Upper lobe of left lung (tissue), 4 donors: ENCODE measurements at regions not wholly inside any gene's neighbourhood (a gene's known extent, or its start where the extent isn't known, plus 50 kb on each side); places are given as distances from the start of the nearest gene placed in this dataset.

Experiments used
- POLR2A ChIP-seq, 4 donors: fragments of 450-650 bp; IDR thresholded peaks; one replicate each; pipeline ENCODE4 v1.5.1; 2016 to 2017; ENCODE audit warnings: antibody characterized with exemption in 4 of 4, mild to moderate bottlenecking in 2 of 4
- POLR2AphosphoS5 ChIP-seq, 2 donors: sonication (generic); formaldehyde crosslinking; IDR thresholded peaks; one replicate each; pipeline ENCODE4 v1.5.1; 2017; ENCODE audit warnings: antibody characterized with exemption in 2 of 2
- TF ChIP-seq, protein P1 (sequence below), 6 experiments: fragments of 450-650 bp in 4 of 6; fragments of 200-600 bp in 2 of 6; sonication (generic) in 2 of 6; IDR thresholded peaks; one replicate each; pipeline ENCODE4 v1.5.1; 2016 to 2019; ENCODE audit warnings: antibody characterized with exemption in 6 of 6

- no peak for TF ChIP-seq POLR2AphosphoS5 (IDR thresholded peaks at IDR 0.05)
- TF ChIP-seq, protein P1, sequence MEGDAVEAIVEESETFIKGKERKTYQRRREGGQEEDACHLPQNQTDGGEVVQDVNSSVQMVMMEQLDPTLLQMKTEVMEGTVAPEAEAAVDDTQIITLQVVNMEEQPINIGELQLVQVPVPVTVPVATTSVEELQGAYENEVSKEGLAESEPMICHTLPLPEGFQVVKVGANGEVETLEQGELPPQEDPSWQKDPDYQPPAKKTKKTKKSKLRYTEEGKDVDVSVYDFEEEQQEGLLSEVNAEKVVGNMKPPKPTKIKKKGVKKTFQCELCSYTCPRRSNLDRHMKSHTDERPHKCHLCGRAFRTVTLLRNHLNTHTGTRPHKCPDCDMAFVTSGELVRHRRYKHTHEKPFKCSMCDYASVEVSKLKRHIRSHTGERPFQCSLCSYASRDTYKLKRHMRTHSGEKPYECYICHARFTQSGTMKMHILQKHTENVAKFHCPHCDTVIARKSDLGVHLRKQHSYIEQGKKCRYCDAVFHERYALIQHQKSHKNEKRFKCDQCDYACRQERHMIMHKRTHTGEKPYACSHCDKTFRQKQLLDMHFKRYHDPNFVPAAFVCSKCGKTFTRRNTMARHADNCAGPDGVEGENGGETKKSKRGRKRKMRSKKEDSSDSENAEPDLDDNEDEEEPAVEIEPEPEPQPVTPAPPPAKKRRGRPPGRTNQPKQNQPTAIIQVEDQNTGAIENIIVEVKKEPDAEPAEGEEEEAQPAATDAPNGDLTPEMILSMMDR (IDR thresholded peaks at IDR 0.05), result no peak
- TF ChIP-seq POLR2A (IDR thresholded peaks at IDR 0.05), result no peak
These were observed 1187.1 kb upstream of the EPHA6 start for GRCh38 chr3:95627293-95627692.
